ENCODE measurements at regions not wholly inside any gene's neighbourhood (a gene's known extent, or its start where the extent isn't known, plus 50 kb on each side); places are given as distances from the start of the nearest gene placed in this dataset.

DNA sequence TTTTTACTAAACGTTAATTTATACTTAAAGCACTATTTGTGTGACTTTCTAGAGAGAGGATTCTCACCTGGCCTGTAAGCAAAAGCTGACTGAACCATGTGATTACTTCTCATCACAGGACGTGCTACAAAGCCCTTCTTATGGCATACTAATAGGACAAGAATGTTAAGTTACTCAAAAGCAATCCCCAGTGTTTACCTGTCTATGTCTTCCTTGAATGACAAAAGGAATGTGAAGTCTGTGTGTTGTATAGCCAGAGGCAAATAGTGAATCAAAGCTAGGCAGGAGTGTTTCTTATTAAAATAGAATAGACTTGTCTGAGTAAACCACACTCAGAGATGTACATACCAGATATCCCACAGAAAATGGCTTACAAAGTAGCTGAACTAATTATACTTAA is 1465.5 kb downstream of the SUCLG1 start:
- TF ChIP-seq FOXS1 (CRISPR knock-in tag; IDR thresholded peaks at IDR 0.05) (no peak), SMC3 (IDR thresholded peaks at IDR 0.05) (no peak), MAZ (IDR thresholded peaks at IDR 0.05; ENCODE audit: borderline replicate concordance, low read depth, low read length) (no peak), RAD21 (conservative IDR thresholded peaks at IDR 0.05 in 1 of 2, IDR thresholded peaks at IDR 0.05 in 1 of 2) (no peak), NFE2L2 (conservative IDR thresholded peaks at IDR 0.05; ENCODE audit: low read length) (no peak), CHD2 (IDR thresholded peaks at IDR 0.05; ENCODE audit: low read length, partially characterized antibody) (no peak), CEBPB (IDR thresholded peaks at IDR 0.05) (no peak), JUNB (IDR thresholded peaks at IDR 0.05) (peak; percentile 21; the same call in 1 of the 2 replicates)
- TF ChIP-seq, protein P1, sequence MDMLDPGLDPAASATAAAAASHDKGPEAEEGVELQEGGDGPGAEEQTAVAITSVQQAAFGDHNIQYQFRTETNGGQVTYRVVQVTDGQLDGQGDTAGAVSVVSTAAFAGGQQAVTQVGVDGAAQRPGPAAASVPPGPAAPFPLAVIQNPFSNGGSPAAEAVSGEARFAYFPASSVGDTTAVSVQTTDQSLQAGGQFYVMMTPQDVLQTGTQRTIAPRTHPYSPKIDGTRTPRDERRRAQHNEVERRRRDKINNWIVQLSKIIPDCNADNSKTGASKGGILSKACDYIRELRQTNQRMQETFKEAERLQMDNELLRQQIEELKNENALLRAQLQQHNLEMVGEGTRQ (IDR thresholded peaks at IDR 0.05): no peak
- TF ChIP-seq, protein P2, sequence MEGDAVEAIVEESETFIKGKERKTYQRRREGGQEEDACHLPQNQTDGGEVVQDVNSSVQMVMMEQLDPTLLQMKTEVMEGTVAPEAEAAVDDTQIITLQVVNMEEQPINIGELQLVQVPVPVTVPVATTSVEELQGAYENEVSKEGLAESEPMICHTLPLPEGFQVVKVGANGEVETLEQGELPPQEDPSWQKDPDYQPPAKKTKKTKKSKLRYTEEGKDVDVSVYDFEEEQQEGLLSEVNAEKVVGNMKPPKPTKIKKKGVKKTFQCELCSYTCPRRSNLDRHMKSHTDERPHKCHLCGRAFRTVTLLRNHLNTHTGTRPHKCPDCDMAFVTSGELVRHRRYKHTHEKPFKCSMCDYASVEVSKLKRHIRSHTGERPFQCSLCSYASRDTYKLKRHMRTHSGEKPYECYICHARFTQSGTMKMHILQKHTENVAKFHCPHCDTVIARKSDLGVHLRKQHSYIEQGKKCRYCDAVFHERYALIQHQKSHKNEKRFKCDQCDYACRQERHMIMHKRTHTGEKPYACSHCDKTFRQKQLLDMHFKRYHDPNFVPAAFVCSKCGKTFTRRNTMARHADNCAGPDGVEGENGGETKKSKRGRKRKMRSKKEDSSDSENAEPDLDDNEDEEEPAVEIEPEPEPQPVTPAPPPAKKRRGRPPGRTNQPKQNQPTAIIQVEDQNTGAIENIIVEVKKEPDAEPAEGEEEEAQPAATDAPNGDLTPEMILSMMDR (IDR thresholded peaks at IDR 0.05): no peak
- TF ChIP-seq, protein P3, sequence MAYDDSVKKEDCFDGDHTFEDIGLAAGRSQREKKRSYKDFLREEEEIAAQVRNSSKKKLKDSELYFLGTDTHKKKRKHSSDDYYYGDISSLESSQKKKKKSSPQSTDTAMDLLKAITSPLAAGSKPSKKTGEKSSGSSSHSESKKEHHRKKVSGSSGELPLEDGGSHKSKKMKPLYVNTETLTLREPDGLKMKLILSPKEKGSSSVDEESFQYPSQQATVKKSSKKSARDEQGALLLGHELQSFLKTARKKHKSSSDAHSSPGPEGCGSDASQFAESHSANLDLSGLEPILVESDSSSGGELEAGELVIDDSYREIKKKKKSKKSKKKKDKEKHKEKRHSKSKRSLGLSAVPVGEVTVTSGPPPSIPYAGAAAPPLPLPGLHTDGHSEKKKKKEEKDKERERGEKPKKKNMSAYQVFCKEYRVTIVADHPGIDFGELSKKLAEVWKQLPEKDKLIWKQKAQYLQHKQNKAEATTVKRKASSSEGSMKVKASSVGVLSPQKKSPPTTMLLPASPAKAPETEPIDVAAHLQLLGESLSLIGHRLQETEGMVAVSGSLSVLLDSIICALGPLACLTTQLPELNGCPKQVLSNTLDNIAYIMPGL (CRISPR knock-in tag; IDR thresholded peaks at IDR 0.05; ENCODE audit: borderline replicate concordance): no peak
- TF ChIP-seq, protein P4, sequence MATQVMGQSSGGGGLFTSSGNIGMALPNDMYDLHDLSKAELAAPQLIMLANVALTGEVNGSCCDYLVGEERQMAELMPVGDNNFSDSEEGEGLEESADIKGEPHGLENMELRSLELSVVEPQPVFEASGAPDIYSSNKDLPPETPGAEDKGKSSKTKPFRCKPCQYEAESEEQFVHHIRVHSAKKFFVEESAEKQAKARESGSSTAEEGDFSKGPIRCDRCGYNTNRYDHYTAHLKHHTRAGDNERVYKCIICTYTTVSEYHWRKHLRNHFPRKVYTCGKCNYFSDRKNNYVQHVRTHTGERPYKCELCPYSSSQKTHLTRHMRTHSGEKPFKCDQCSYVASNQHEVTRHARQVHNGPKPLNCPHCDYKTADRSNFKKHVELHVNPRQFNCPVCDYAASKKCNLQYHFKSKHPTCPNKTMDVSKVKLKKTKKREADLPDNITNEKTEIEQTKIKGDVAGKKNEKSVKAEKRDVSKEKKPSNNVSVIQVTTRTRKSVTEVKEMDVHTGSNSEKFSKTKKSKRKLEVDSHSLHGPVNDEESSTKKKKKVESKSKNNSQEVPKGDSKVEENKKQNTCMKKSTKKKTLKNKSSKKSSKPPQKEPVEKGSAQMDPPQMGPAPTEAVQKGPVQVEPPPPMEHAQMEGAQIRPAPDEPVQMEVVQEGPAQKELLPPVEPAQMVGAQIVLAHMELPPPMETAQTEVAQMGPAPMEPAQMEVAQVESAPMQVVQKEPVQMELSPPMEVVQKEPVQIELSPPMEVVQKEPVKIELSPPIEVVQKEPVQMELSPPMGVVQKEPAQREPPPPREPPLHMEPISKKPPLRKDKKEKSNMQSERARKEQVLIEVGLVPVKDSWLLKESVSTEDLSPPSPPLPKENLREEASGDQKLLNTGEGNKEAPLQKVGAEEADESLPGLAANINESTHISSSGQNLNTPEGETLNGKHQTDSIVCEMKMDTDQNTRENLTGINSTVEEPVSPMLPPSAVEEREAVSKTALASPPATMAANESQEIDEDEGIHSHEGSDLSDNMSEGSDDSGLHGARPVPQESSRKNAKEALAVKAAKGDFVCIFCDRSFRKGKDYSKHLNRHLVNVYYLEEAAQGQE (IDR thresholded peaks at IDR 0.05): no peak
